PC-9 (cell line): ENCODE measurements at regions not wholly inside any gene's neighbourhood (a gene's known extent, or its start where the extent isn't known, plus 50 kb on each side); places are given as distances from the start of the nearest gene placed in this dataset.

ENCODE experiments used
- EZH2 ChIP-seq: fragments of 200-600 bp; sonication (generic); IDR thresholded peaks from 2 replicates; pipeline ENCODE4 v1.8.0; 2017; ENCODE audit warnings: antibody characterized with exemption, low read depth
- TF ChIP-seq, protein P1 (sequence below): fragments of 200-600 bp; sonication (generic); conservative IDR thresholded peaks from 2 replicates; pipeline ENCODE4 v1.6.1; 2017; ENCODE audit warnings: mixed run types, antibody characterized with exemption, mild to moderate bottlenecking, moderate library complexity

DNA sequence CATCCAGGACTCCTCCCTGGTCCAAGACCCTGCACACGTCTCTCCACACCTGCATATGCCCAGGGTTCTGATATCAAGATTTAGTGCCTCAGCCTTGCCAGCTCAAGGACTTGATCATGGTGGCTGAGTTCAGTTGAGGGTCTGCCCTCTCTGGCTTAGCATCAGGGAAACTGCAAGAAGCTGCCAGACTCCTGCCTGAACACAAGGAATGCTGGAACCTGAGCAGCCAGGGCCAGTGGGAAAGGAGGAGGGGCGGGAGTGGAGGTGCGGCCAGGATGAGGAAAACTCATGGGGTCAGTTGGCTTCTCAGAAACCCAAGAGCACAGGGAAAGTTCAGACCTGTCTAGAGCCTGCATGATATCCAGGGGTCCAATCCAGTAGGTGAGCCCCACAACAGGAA lies 546.1 kb downstream of the BUD13 start:
- TF ChIP-seq EZH2 = no peak
- TF ChIP-seq, protein P1, sequence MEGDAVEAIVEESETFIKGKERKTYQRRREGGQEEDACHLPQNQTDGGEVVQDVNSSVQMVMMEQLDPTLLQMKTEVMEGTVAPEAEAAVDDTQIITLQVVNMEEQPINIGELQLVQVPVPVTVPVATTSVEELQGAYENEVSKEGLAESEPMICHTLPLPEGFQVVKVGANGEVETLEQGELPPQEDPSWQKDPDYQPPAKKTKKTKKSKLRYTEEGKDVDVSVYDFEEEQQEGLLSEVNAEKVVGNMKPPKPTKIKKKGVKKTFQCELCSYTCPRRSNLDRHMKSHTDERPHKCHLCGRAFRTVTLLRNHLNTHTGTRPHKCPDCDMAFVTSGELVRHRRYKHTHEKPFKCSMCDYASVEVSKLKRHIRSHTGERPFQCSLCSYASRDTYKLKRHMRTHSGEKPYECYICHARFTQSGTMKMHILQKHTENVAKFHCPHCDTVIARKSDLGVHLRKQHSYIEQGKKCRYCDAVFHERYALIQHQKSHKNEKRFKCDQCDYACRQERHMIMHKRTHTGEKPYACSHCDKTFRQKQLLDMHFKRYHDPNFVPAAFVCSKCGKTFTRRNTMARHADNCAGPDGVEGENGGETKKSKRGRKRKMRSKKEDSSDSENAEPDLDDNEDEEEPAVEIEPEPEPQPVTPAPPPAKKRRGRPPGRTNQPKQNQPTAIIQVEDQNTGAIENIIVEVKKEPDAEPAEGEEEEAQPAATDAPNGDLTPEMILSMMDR = no peak
